K562 (cell line): ENCODE measurements at regions not wholly inside any gene's neighbourhood (a gene's known extent, or its start where the extent isn't known, plus 50 kb on each side); places are given as distances from the start of the nearest gene placed in this dataset.

Experiments used
- ATAC-seq: fragments of 200-7000 bp; cut with Tn5 transposase; 3 replicates; pipeline ENCODE4 v1.9.1; 2020; ENCODE audit warnings: moderate library complexity
- BruUV-seq: library from RNA; stranded (reverse); fragments of 400-500 nt; replicated peaks from 2 replicates; lab custom pipeline; 2021; lab: Mats Ljungman, UMichigan
- CTCF ChIA-PET: fragments of 300-600 bp; formaldehyde crosslinking; extraction: SDS; loops from one replicate; lab custom pipeline; 2021; ENCODE audit warnings: low intra/inter-chr PET ratio; lab: Yijun Ruan, JAX
- POLR2A ChIA-PET: fragments of 300-600, 350-650 bp; sonication (Branson Sonifier 250); formaldehyde crosslinking; extraction: SDS; loops from one replicate; lab custom pipeline; 2021; ENCODE audit warnings: antibody characterized with exemption, inconsistent platforms; lab: Yijun Ruan, JAX
- DNase-seq, 4 experiments: peaks; one replicate each; pipeline versions ENCODE4 v3.0.0 to v3.0.0-alpha.2; 2011 to 2018; ENCODE audit warnings: low spot score in 3 of 4, mixed read lengths in 3 of 4; ENCODE audit errors: extremely low read depth in 1 of 4
- FAIRE-seq: peaks from 2 replicates; lab custom pipeline; 2011; peaks lifted over from hg19 to GRCh38; lab: Jason Lieb, UNC
- H2AFZ ChIP-seq: 2 replicates; pipeline ENCODE4 v1.6.0; 2011; ENCODE audit warnings: low read depth, low read length, control low read depth, inconsistent platforms
- H3K27ac ChIP-seq: fragments of 200-600 bp; 3 replicates; pipeline ENCODE4 v1.8.0; 2011; ENCODE audit warnings: low read depth, mild to moderate bottlenecking, control low read depth, inconsistent platforms, low read length, moderate library complexity, mixed read lengths; ENCODE audit errors: extremely low read depth
- H3K27me3 ChIP-seq, 2 experiments: fragments of 300-600 bp in 1 of 2; 2 replicates in 1 of 2; 3 replicates in 1 of 2; pipeline versions ENCODE4 v1.6.0 to v1.8.0; 2011; ENCODE audit warnings: inconsistent platforms in 2 of 2, low read length in 2 of 2, mild to moderate bottlenecking in 1 of 2, mixed read lengths in 1 of 2, moderate library complexity in 1 of 2; ENCODE audit not compliant: control insufficient read depth in 2 of 2, insufficient read depth in 2 of 2
- H3K36me3 ChIP-seq: fragments of 300-600 bp; 3 replicates; pipeline ENCODE4 v1.8.0; 2011; ENCODE audit warnings: mild to moderate bottlenecking, low read length, inconsistent platforms; ENCODE audit not compliant: control insufficient read depth, insufficient read depth
- H3K4me1 ChIP-seq, 2 experiments: fragments of 200-600 bp in 1 of 2; replicated peaks in 1 of 2; 2 replicates in 1 of 2; 3 replicates in 1 of 2; pipeline versions ENCODE4 v1.5.1 to v1.8.0; 2011; ENCODE audit warnings: inconsistent platforms in 2 of 2, low read length in 2 of 2, mild to moderate bottlenecking in 1 of 2, mixed read lengths in 1 of 2, moderate library complexity in 1 of 2; ENCODE audit not compliant: control insufficient read depth in 2 of 2, insufficient read depth in 2 of 2
- H3K4me2 ChIP-seq: 2 replicates; pipeline ENCODE4 v1.6.1; 2011; ENCODE audit warnings: low read length, control low read depth, inconsistent platforms, mixed read lengths; ENCODE audit not compliant: insufficient read depth
- H3K4me3 ChIP-seq: fragments of 200-600 bp; sonication (generic), shearing (Covaris generic); 2 replicates; pipeline ENCODE4 v1.5.1; 2016; ENCODE audit warnings: control low read depth, inconsistent platforms
- H3K79me2 ChIP-seq: fragments of 200-600 bp; 3 replicates; pipeline ENCODE4 v1.8.0; 2011; ENCODE audit warnings: low read length, inconsistent platforms; ENCODE audit not compliant: control insufficient read depth, insufficient read depth
- H3K9ac ChIP-seq, 2 experiments: 2 replicates each; pipeline versions ENCODE4 v1.6.0 to v1.6.1; 2011; ENCODE audit warnings: low read depth in 2 of 2, low read length in 2 of 2, control low read depth in 1 of 2, inconsistent platforms in 1 of 2, mild to moderate bottlenecking in 1 of 2, mixed read lengths in 1 of 2; ENCODE audit not compliant: insufficient read depth in 1 of 2
- H3K9me1 ChIP-seq: one replicate; pipeline ENCODE4 v1.6.0; 2011; ENCODE audit warnings: inconsistent platforms, mild to moderate bottlenecking, low read length, moderate library complexity; ENCODE audit not compliant: control insufficient read depth, insufficient read depth
- H3K9me3 ChIP-seq: replicated peaks from 2 replicates; pipeline ENCODE4 v1.5.1; 2011; ENCODE audit warnings: low read depth, low read length, inconsistent platforms; ENCODE audit not compliant: control insufficient read depth, insufficient read depth
- H4K20me1 ChIP-seq: replicated peaks from 2 replicates; pipeline ENCODE4 v1.6.1; 2011; ENCODE audit warnings: low read length, inconsistent platforms, mixed read lengths; ENCODE audit not compliant: control insufficient read depth, insufficient read depth
- C11orf30 ChIP-seq: fragments of 450-650 bp; IDR thresholded peaks from 2 replicates; pipeline ENCODE4 v1.6.1; 2016; ENCODE audit warnings: low read depth, mild to moderate bottlenecking
- DMBX1 ChIP-seq: fragments of 250-450 bp; sonication (Bioruptor Pico); IDR thresholded peaks from 2 replicates; pipeline ENCODE4 v1.8.0; 2022; ENCODE audit warnings: inconsistent platforms, mild to moderate bottlenecking, moderate library complexity, borderline replicate concordance
- ETS1 ChIP-seq: conservative IDR thresholded peaks from 2 replicates; pipeline ENCODE4 v1.6.1; 2011; ENCODE audit warnings: low read depth, mild to moderate bottlenecking, low read length; ENCODE audit not compliant: control insufficient read depth
- GTF3C2 ChIP-seq: IDR thresholded peaks from 3 replicates; pipeline ENCODE4 v1.6.1; 2011; ENCODE audit warnings: borderline replicate concordance, mild to moderate bottlenecking, moderate library complexity; ENCODE audit not compliant: insufficient read length; ENCODE audit errors: extremely low read depth
- KDM1A ChIP-seq, 2 experiments: fragments of 450-650 bp; IDR thresholded peaks; 2 replicates each; pipeline ENCODE4 v1.6.1; 2016; ENCODE audit warnings: mild to moderate bottlenecking in 2 of 2
- MAFF ChIP-seq: IDR thresholded peaks from 2 replicates; pipeline ENCODE4 v1.6.1; 2012; ENCODE audit warnings: low read length, improper control_type of control experiment
- MAFG ChIP-seq: fragments of 450-650 bp; conservative IDR thresholded peaks from 2 replicates; pipeline ENCODE4 v1.6.1; 2016; ENCODE audit warnings: missing genetic modification characterization, missing compliant biosample characterization
- MAFK ChIP-seq: IDR thresholded peaks from 2 replicates; pipeline ENCODE4 v1.6.1; 2011; ENCODE audit warnings: low read length, improper control_type of control experiment
- SMARCE1 ChIP-seq: fragments of 450-650 bp; IDR thresholded peaks from 2 replicates; pipeline ENCODE4 v1.7.1; 2016; ENCODE audit warnings: mild to moderate bottlenecking
- SPI1 ChIP-seq: IDR thresholded peaks from 2 replicates; pipeline ENCODE4 v1.6.1; 2011; ENCODE audit warnings: low read depth, low read length, control low read depth, borderline replicate concordance
- TFAP4 ChIP-seq: sonication (generic); formaldehyde crosslinking; IDR thresholded peaks from 2 replicates; pipeline ENCODE4 v1.8.0; 2022; ENCODE audit warnings: missing genetic modification reagents, mild to moderate bottlenecking, moderate library complexity, borderline replicate concordance
- ZNF165 ChIP-seq: fragments of 250-450 bp; sonication (Bioruptor Pico); IDR thresholded peaks from 2 replicates; pipeline ENCODE4 v1.4.0; 2020; ENCODE audit warnings: borderline replicate concordance
- ZNF316 ChIP-seq: fragments of 450-650 bp; IDR thresholded peaks from 2 replicates; pipeline ENCODE4 v1.6.1; 2016
- WGBS: fragments of 100-300 bp; shearing (Covaris generic); methylation state at CpG from one replicate; pipeline ENCODE4 v1.1.6; 2016; ENCODE audit warnings: low coverage, mixed read lengths; ENCODE audit not compliant: insufficient coverage; ENCODE audit errors: missing lambda C conversion rate; 5-methylcytosine and 5-hydroxymethylcytosine counted together
- in situ Hi-C: fragments of 300-500 bp; cut with MboI; formaldehyde crosslinking; loops from 4 replicates; pipeline ENCODE4 v1.15.0; 2018; ENCODE audit warnings: inconsistent platforms, mixed read lengths
- intact Hi-C: fragments of 100-400 bp; cut with micrococcal nuclease; formaldehyde crosslinking; loops from 2 replicates; pipeline ENCODE4 v1.14.2; 2022

- TF ChIP-seq DMBX1 (no peak), GTF3C2 (no peak), ZNF165 (CRISPR knock-in tag) (no peak), KDM1A (IDR thresholded peaks at IDR 0.05) (no peak)
These were observed 354.1 kb upstream of the ATP5MC3 start (continued) for GRCh38 chr2:175535631-175536030.

GRCh38 chr2:175525975-175526374 is 344.5 kb upstream of the ATP5MC3 start:
- Histone ChIP-seq H3K4me1 (no peaks in the 10 kb centered on the region), H4K20me1 (no peaks in the 10 kb centered on the region), H2AFZ (no peak overlapping the region), H3K4me3 (no peak overlapping the region)
- TF ChIP-seq C11orf30 (peak; percentile 59), SMARCE1 (no peak), ETS1 (no peak), MAFG (tag) (peak; percentile 51; the same call in 1 of the 2 replicates), TFAP4 (CRISPR knock-in tag) (no peak), SPI1 (no peak), MAFK (peak; percentile 72), MAFF (peak; percentile 67), ZNF316 (peak; percentile 85)
- TF ChIP-seq, all 486 proteins: peak for 5
- ChIA-PET POLR2A (no interaction called here), CTCF (no interaction called here)
- Histone ChIP-seq H3K9me1 (no peaks in the 10 kb centered on the region), H3K9me3 (no peaks in the 10 kb centered on the region), H3K9ac (no peak overlapping the region), H3K27ac (no peak overlapping the region), H3K79me2 (no peaks in the 10 kb centered on the region), H3K4me2 (no peak overlapping the region), H3K36me3 (no peaks in the 10 kb centered on the region), H3K27me3 (no peaks in the 10 kb centered on the region)
- ATAC-seq = no peak
- intact Hi-C loops = no loop called here
- in situ Hi-C loops = no loop called here
- FAIRE-seq = no peak
- no TSS peak for BruUV-seq
- DNase-seq = no peak
- WGBS = 0% methylated on average over 1 of the region's 1 CpG
